Urothelium cell line (cell line): ENCODE measurements at regions not wholly inside any gene's neighbourhood (a gene's known extent, or its start where the extent isn't known, plus 50 kb on each side); places are given as distances from the start of the nearest gene placed in this dataset.
A peak's percentile ranks its signal among the peaks of the same experiment; 100 is the strongest.

Experiments used
- DNase-seq: peaks from one replicate; pipeline ENCODE4 v3.0.0; 2011; ENCODE audit warnings: low spot score, mixed read lengths
- FAIRE-seq: peaks from 2 replicates; lab custom pipeline; 2011; peaks lifted over from hg19 to GRCh38; lab: Jason Lieb, UNC

DNA sequence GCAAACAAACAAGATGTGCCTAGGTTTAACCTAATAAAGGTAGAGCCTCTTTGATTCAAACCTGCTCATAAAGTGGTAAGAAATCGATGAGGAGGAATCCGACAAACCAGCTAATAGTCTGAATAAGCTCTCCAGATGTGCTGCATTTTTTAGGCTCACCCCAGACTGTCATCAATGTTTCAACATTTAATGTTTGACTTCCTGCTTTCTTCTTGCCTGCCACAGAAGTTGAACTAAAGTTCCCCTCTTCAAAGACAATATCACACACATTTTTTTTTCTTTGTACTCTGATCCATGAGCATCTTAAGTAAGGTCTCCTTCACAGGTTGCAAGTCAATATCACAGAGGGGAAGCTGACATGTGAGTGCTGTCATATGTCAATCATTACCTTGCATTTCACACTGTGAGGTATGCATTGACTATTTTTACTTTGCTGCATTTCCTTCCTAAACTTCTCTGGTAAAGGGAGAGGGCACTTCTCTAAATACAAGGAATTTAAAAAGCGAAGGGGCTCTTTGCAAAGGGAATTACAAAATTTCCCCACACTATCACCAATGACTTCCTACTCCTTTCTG is 172.3 kb upstream of the MCTP2 start:
- DNase-seq: no peak
- no peak for FAIRE-seq

DNA sequence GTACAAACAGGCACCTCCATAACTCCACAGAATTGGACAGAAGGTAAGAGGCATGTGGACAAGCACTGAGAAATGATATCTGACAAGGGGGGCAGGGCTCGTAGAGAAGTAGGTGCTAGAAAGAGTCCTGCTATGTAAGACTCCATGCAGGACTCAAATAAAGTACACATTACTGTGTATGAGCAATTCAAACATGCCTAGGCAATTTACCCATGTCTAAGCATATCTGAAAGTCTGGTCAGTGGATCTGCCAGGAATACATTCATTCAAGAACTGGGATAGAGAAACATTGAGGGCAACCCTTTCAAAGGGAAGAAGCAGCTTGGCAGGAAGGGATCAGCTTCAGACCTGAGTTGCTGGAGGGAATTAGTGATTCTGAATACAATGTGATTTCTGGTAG is 174.1 kb upstream of the MCTP2 start:
- FAIRE-seq (no peak), DNase-seq (no peak)

DNA sequence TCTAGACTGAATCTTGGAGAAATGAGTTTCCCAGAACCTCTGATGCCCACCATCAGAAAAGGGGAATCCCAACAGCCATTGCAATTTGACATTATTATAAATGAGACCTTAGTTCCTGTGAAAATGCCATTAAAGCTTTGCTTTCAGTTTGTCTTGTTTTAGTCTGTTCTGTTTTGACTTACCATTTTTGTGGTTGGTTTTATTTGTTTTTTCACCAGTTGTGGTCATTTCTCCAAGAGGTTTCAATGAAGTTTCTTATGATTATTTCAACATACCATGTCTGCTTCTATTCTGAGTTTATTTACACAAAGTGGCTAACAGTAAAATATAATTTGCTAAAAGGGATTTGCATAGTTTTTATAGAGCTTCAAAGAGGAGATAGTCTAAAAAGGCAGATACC is 175.0 kb upstream of the MCTP2 start:
- DNase-seq: no peak
- FAIRE-seq: no peak

DNA sequence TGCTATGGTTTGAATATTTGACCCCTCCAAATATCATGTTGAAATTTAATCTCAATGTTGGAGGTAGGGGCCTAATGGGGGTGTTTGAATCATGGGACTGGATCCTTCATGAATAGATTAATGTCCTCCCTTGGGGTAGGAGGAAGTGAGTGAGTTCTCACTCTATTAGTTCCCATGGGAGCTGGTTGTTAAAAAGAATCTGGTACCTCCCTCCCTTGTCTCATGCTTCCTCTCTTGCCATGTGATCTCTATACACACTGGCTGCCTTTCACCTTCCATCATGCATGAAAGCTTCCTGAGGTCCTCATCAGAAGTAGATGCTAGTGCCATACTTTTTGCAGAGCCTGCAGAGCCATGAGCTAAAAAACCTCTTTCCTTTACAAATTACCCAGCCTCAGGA is 177.7 kb upstream of the MCTP2 start:
- DNase-seq (no peak), FAIRE-seq (no peak)

DNA sequence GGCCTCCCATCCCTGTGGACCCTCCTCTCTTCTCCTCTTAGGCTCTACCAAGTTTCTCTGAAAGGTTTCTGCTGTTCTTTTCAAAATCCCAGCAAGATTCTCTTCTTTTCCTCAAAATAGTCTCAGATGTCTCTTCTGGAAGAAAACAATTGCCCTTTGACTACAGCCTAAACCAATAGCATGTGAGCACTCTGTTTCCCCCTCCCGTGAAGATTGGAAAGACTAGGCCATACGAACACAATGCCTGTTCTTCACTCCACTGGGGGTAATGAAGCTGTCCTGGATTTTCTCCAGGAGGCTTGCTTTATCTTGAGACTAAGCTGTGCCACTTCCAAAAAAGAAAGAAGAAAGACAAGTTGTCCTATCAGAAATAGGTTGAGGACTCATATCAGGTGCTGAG is 178.7 kb upstream of the MCTP2 start:
- FAIRE-seq: no peak
- no peak for DNase-seq

DNA sequence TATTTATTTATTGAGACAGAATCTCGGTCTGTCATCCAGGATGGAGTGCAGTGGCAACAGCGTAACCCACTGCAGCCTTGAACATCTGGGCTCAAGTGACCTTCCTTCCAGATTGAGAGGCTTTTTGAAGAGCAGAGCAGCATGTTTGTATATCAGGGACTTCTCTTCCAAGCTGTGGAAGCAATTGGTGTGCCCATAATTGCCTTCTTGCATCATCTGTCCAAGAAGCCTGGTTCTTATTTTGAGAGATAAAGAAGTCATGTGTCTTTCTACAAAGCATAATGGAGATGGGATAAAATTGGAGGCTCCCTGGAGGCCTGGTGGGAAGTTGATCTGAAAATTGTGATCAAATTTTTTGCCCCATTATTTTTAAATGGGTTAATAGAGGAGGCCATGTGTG is 183.8 kb upstream of the MCTP2 start:
- no peak for DNase-seq
- FAIRE-seq: no peak

DNA sequence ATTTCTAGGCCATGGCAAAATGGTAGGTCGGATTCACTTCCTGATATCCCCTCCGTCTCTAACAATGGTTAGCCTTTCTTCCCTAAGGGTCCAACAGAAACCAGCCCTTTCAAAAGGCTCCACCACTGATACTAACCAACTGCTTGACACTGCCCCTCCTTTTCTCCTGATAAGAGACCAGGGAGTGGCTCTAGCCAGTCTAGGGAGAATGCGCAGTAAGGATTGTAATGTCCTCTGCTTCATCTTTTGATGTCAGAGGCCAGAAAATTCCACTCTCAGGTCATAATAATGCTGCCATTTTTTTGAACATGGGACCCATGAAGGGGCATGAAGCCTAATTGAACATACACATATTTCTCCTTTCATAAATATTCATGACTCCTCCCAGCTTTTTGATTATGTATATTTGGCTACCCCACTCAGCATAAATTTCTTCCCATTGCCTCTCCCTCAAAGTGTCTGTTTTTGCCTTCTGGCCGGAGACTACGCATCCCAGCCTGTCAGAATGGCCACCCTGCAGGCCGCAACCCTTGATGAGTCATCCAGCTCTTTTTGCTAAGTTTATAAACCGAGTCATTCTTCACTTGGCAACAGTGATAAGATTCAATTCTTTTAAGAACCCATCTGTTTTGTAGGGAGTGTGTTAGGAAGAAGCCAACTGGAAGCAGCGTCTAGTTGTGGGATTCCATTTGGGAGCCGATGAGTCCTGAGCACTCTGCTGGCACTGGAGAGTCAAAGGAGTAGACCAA is 189.0 kb upstream of the MCTP2 start:
- FAIRE-seq: no peak
- DNase-seq: no peak

DNA sequence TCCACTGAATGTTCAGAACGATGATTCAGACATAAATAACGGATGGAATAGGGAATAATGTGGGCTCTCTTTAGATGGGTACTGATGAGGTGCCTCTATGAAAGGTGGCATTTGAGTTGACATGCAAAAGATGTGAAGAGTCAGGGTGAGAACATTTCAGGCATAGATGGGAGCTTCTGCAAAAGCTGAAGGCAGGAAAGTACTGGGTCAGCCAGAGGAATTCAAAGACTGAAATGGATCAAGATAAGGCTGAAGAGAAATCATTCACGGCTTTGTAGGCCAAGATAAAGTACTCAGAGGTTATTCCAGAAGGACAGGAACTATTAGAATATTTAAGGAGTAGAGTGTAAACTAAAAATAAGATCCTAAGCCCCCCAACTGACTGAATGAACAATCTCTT is 189.6 kb upstream of the MCTP2 start:
- no peak for FAIRE-seq
- no peak for DNase-seq

DNA sequence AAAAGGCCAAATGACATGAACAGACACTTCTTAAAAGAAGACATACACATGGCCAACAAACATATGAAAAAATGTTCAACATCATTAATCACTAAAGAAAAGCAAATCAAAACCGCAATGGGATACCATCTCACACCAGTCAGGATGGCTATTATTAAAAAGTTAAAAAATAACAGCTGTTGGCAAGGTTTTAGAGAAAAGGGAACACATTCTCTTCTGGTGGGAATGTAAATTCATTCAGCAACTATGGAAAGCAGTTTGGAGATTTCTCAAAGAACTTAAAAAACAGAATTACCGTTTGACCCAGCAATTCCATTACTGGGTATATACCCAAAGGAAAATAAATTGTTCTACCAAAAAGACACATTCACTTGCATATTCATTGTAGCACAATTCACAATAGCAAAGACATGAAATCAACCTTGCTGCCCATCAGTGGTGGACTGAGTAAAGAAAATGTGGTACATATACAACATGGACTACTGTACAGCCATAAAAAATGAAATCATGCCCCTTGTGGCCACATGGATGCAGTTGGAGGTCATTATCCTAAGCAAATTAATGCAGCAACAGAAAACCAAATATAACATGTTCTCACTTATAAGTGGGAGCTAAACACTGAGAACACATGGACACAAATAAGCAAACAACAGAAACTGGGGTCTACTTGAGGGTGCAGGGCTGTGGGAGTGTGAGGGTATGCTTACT is 190.7 kb upstream of the MCTP2 start:
- no peak for DNase-seq
- no peak for FAIRE-seq

DNA sequence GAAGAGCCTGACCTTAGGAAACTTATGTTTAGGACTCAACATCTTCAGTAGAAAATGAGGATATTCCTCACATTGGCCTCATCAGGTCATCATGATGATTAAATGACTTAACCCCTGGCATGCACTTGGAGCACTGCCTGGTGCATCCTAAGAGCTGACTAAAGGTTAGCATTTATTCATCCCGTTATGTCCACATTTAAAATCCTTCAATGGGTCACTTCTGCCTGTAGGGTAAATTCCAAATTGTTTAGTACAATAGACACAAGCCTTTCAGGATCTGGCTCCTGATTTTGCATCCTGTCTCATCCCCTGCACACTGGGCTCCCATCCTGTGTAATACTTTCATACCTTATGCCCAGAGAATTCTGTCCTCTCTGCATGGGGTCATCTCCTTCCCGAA is 195.2 kb upstream of the MCTP2 start:
- FAIRE-seq: no peak

DNA sequence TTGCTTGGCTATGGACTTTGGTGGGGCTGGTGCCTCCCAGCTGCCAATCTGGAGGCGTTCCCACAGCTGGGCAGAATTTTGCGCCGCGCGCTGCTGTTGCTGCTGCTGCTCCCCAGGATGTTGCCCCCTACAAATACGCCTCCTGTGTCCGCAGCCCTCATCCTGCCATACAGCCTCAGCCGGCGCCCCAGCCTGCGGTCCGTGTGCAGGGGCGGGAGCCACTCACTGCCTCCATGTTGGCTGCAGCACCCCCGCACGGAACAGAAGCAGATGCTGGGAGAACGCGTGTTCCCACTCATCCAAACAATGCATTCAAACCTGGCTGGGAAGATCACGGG is 197.7 kb upstream of the MCTP2 start:
- no peak for DNase-seq
- FAIRE-seq: no peak

More for the DNA sequence above, 195.2 kb upstream of the MCTP2 start:
- no peak for DNase-seq

DNA sequence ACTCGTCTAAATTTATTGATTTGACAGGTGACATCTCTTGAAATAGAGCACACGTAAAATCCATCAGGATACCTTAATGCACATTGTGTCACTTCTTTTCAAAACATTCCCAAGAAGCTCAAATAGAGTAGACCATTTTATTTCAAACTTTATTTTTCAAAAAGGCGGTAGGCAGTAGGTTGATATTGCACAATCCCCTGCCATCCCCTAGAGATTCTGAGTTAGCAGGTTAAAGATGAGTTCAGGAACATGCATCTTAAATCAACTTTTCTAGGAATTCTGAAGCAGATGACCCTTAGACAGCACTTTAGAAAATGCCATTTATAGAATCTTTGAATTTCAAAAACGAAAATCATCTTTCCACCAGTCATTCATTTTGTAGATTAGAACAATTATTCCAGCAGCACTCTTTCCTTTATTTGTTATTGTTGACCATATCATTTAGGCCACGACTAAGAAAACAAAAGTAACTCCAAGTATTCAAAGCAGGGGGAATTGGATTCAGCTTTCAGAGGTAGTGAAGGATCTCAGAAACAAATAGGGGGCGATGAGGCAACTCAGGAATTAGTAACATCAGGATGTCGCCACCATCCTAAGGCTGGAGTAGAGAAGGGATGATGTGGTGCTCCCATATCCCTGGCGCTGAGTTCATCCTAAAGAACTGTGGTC is 198.2 kb upstream of the MCTP2 start:
- FAIRE-seq (no peak), DNase-seq (no peak)

DNA sequence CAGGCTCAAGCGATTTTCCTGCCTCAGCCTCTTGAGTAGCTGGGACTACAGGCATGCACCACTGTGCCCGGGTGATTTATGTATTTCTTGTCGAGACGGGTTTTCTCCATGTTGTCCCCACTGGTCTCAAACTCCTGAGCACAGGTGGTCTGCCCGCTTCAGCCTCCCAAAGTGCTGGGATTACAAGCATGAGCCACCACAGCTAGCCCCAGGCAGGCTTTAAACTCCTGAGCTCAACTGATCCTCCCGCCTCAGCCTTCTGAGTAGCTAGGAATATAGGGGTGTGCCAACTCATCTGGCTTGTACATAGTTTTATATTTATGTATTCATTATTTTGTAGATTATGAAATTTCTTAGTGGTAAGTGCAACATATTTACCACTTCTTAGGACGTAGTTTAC is 198.8 kb upstream of the MCTP2 start:
- DNase-seq (no peak), FAIRE-seq (no peak)

DNA sequence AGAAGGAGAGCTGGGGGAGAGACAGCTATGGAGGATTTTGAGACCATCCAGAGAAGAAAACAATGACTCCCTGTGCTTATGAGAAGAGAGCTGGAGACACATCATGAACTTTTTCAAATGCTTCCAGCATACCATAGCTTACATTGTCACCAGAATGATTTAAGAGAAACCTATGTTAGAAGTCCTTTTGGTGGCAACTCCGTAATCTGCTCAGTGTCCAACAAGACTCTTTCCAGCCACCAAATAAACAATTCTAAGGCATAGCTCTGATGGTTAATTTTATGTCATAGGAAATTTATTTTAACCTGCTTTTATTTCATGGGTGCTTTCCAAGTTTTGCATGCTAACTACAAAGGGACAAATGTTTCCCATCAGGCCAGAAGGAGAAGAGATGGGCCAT is 200.3 kb upstream of the MCTP2 start:
- no peak for FAIRE-seq
- DNase-seq: no peak

DNA sequence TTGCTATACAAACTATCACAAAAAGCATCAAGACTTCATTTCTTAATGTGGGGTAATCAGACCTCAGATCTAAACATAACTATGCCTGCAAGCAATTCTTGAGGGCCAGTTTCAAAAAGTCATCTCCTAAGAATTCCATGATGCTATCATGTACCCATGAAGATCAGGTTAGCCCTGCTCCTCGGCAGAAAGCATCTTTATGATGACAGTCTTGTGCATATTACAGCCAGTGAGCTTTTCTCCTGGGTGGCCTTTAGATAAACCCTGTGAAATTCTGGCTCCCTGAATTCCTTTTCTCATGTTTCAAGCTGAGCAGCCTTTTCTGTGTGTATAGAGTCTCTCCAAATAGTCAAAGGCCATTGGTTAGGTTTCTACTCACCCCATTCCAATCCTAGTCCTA is 201.9 kb upstream of the MCTP2 start:
- FAIRE-seq (no peak), DNase-seq (no peak)

DNA sequence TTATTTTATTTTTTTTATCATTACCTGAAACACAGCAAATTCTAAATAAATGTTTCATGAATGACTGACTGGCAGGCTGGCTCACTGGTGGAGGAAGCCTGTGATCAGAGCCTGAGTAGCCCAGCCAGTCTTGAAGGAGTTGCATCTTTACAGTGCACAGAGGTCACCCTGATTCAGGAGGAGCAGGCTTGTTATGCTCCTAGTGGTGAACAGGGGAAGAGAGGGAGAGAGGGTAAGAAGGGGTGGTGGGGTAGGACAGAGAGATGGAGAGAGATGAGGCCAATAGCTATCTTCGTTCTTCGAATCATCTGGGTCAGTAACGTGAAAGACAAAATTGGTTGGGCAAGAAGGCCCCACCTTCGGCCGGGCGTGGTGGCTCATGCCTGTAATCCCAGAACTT is 202.6 kb upstream of the MCTP2 start:
- no peak for DNase-seq
- FAIRE-seq: no peak

DNA sequence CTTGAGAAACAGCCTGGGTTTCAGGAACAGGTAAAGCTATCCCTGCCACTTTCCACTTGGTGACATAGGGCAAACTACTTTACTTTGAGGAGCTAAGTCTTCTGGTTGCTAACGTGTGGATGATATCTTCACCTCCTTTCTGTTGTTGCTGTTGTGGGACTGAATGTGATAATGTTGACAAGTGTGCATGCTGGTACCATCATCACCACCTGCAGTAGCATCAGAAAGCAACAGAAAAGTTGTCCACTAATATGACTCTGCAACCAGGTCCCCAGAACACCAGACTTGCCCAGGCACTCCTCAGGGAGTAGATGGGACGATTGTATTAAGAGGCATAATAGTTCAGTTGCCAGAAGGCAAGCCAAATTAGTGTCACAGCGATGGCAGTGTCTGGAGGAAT is 203.2 kb upstream of the MCTP2 start:
- FAIRE-seq: no peak

DNA sequence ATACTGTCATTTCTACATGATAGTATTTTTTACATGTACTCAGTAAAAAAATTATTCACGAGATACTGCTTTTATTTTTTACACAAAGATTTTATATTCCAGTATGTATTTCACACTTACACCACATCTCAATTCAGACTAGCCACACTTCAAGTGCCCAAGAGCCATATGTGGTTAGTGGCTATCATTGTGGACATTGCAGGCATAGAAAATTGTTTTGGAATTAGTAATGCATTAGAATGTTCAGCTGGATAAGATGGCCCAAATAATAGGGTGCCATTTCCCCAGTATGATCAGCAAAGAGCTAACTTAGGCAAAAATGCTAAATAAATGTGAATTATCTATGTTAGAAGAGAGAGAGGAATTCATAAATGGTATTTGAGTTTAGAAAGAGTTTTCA is 203.8 kb upstream of the MCTP2 start:
- DNase-seq: no peak
- no peak for FAIRE-seq

More for the DNA sequence above, 203.2 kb upstream of the MCTP2 start:
- no peak for DNase-seq

DNA sequence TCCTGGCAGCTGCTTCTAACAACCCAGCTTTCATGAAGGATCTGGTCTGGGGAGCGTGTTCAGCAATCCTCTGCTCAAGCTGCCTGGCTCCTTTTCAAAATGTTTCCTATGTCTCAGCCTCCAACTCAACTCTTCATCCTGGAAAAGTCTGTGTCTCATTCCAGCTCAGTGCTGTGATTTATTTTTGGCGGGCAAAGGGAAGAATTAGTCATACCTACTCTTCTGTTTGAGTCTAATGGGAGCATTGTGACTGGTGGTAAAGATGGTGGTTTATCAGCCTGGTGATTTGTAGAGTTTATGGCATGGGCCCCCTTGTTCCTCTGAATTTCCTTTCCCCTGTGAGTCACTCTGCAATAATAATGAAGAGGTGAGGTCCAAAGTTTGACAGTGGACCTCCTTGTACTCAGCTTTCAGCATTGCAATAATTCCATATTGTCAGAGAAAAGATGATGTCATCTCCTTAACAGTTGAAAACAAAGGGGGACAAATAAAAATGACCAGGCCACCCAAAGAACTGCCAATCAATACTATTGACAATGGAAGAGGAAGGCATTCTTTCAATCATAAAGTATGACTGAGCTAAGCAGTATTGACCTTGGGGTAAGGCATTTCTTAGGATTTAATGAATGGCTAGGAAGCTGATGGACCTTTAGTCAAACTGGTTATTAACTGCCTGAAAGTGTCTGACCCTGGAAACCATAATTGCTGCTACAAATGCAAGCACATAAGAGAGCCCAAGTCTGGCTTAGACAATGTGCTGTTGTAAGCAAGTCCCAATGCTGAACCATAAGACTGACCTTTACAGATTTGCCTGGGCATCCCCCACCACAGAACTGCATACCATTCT is 204.7 kb upstream of the MCTP2 start:
- FAIRE-seq (no peak), DNase-seq (peak; percentile 73)

DNA sequence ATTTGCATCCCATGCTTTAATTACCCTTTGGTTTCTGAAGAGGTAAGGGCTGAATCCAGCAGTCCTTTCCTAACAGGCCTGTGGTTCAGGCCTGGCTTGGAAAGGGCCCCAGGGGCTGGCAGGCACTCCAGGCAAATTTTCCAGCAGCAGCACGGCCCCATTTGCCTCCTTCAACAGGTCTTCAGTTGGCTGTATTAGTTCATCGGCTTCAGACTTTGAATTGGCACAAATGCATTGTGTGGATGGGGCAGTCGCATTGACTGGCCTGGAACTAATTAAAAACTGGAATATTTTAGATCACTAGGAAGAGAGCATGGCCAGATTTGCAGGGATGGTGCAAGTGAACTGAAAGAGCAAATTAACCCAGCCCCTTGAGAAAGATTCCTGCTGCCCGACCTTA is 207.8 kb upstream of the MCTP2 start:
- FAIRE-seq: no peak
- no peak for DNase-seq
